Activated naive CD4-positive, alpha-beta T cell treated with anti-CD3 and anti-CD28 coated beads, Interleukin-2, amount 50 U/mL, for 72 hours (primary cell): ENCODE measurements at regions not wholly inside any gene's neighbourhood (a gene's known extent, or its start where the extent isn't known, plus 50 kb on each side); places are given as distances from the start of the nearest gene placed in this dataset.

Experiments
- ATAC-seq, 2 donors: fragments of 150-1000 bp; cut with Tn5 transposase; 2 replicates each; pipeline ENCODE4 v1.10.0; 2021; ENCODE audit warnings: mild to moderate bottlenecking in 2 of 2, moderate library complexity in 2 of 2
- DNase-seq, 2 donors: peaks; one replicate each; pipeline ENCODE4 v3.0.0; 2021 to 2022; ENCODE audit warnings: low spot score in 2 of 2
- H3K27ac Mint-ChIP-seq, 2 donors: one replicate each; pipeline ENCODE4 v1.8.0; 2022; ENCODE audit warnings: mild to moderate bottlenecking in 2 of 2, mixed read lengths in 2 of 2
- H3K36me3 Mint-ChIP-seq, 2 donors: one replicate each; pipeline ENCODE4 v1.8.0; 2022; ENCODE audit warnings: mixed read lengths in 2 of 2
- H3K9me3 Mint-ChIP-seq, 2 donors: one replicate each; pipeline ENCODE4 v1.8.0; 2022; ENCODE audit warnings: mixed read lengths in 2 of 2

DNA sequence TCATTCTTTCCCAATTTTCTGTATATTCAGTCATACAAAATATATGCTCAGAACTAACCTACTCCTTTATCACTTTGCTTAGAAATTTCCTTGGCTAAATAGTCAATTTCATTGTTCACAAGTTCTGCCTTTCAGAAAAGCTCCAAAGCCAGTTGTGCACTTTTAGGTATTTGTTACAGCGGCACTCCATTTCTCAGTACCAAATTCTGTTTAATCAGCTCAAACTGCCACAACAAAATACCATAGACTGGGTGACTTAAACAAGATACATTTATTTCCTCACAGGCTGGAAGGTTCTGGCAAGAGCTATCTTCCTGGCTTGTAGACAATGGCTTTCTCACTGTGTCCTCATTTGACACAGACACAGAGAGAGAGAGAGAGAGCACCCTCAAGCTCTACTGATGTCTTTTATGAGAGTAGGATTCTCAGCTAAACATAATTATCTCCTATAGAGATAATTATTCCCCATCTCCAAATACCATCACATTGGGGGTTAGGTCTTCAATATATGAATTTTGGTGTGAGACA lies 188.8 kb upstream of the FSTL5 start:
- H3K27ac Mint-ChIP-seq: no peak overlapping the region
- DNase-seq (no peak), ATAC-seq (no peak)
- H3K36me3 Mint-ChIP-seq: no peaks in the 10 kb centered on the region
- H3K9me3 Mint-ChIP-seq: peaks cover 3 to 4% of the 10 kb centered on the region in 2 donors

DNA sequence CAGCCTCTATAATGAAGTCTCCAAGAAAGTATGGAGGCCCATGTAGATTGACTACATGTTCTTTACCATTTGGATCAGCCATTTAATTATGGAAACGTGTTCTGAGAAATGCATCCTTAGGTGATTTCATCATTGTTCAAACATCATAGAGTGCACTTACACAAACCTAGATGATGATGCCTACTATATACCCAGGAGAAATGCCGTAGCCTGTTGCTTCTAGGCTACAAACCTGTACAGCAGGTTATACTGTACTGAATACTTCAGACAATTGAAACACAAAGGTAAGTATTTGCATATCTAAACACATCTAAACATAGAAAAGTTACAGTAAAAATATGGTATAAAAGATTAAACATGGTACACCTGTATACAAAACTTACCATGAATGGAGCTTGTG lies 186.5 kb upstream of the FSTL5 start:
- DNase-seq (no peak), ATAC-seq (no peak)
- peaks cover 0 to 8% of the 10 kb centered on the region in 2 donors for H3K9me3 Mint-ChIP-seq
- no peak overlapping the region for H3K27ac Mint-ChIP-seq
- H3K36me3 Mint-ChIP-seq: no peaks in the 10 kb centered on the region

DNA sequence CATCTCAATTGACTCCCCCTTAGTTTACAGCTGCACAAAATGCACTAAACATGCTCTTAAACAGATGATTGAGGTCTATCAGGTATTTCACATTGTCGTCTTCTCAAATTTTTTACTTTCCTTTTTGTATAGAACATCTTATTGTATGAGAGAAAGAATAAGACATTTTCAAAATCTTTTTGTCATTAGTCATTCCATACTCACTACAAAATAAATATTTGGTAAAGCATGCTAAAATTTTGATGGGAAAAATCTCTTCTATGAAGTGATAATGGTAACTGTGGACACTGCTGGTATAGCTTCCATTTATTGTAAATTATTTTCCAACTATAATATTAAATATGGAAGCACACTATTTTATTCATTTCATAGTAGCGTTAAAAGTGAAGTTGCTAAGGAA lies 185.6 kb upstream of the FSTL5 start:
- ATAC-seq: no peak
- no peaks in the 10 kb centered on the region for H3K36me3 Mint-ChIP-seq
- peaks cover 0 to 8% of the 10 kb centered on the region in 2 donors for H3K9me3 Mint-ChIP-seq
- no peak for DNase-seq
- no peak overlapping the region for H3K27ac Mint-ChIP-seq

DNA sequence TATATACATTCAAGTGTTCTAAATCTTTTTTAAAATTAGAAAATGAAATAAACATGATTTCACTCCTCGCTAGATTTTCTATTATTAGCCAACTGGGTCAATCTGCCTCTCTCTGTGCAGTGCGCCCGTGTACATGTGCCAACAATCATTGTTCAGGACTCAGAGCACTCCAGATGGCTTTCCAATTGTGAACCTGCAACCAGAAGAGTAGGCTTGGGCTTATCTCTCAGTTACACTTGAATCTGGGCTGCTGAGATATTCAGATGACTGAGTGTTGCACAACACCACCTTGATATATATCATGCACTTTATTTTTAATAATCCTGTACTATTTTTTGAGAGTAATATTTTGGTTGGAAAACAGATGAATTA lies 184.0 kb upstream of the FSTL5 start:
- peaks cover 7 to 15% of the 10 kb centered on the region in 2 donors for H3K9me3 Mint-ChIP-seq
- H3K36me3 Mint-ChIP-seq: no peaks in the 10 kb centered on the region
- no peak for ATAC-seq
- H3K27ac Mint-ChIP-seq: no peak overlapping the region
- no peak for DNase-seq

DNA sequence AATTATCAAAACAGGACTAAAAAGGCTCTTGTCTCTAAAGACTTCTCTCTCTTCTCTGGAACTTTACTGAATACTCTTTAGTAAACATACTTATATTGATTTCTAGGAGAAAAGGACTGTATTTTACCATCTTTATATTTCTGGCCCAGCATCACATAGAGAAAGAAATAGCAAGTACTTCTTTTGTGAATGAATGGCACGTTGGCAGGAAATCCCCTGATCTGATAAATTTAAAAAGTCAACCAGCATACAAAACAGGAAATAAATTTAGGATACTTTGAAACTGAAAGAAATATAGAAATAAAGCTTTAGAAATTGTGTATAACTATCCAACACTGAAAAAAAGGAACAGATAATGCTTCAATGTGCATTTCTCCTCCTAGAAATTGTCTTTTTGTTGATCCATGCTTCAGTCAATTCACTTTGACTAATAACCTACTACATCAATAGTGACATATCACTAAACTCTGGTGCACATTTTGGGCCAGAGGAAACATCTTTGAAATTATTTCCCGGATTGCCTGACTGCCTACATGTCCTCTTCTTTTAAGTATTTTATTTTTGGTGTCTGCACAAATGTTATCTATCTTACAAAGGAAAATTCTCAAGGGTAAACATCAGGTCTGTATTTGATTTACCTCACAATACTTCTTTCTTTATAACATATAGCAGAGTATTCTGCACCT lies 183.5 kb upstream of the FSTL5 start:
- Mint-ChIP-seq H3K27ac (no peak overlapping the region), H3K9me3 (peaks cover 8 to 18% of the 10 kb centered on the region in 2 donors), H3K36me3 (no peaks in the 10 kb centered on the region)
- ATAC-seq: no peak
- no peak for DNase-seq

DNA sequence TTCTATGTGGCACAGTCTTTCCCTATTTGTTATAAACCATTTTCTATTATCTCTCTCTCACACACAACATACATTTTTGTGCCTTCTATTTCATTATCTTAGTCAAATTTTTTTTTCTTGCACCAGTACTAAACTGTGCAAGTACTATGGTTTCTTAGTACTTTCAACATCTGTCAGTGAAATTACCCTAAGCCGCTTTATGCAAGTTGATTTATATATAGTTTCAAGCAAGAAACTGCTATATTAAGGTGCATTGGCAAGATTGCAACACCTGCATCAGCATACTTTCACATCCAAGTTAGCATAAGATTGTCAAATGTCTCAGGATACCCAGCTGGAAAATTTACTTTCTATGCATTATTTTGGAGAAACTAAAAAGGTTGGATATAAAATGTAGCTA lies 180.2 kb upstream of the FSTL5 start:
- DNase-seq (no peak), ATAC-seq (no peak)
- Mint-ChIP-seq H3K27ac (no peak overlapping the region), H3K9me3 (peaks cover 8 to 13% of the 10 kb centered on the region in 2 donors), H3K36me3 (no peaks in the 10 kb centered on the region)

DNA sequence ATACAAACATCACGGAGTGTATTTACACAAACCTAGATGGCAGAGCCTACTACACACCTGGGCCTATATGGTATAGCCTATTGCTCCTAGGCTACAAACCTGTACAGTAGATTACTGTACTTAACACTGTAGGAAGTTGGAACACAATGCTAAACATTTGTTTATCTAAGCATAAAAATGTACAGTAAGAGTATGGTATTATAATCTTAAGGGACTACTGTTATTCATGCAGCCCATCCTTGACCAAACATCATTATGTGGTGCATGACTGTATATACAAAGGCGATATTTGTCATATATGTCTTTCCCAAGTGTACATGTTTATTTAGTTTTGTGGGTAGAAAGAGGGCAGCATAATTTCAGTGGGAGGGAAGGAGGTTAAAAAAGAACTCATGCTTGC lies 177.7 kb upstream of the FSTL5 start:
- H3K9me3 Mint-ChIP-seq: peaks cover 8 to 13% of the 10 kb centered on the region in 2 donors
- no peak for ATAC-seq
- H3K27ac Mint-ChIP-seq: no peak overlapping the region
- H3K36me3 Mint-ChIP-seq: no peaks in the 10 kb centered on the region
- no peak for DNase-seq

DNA sequence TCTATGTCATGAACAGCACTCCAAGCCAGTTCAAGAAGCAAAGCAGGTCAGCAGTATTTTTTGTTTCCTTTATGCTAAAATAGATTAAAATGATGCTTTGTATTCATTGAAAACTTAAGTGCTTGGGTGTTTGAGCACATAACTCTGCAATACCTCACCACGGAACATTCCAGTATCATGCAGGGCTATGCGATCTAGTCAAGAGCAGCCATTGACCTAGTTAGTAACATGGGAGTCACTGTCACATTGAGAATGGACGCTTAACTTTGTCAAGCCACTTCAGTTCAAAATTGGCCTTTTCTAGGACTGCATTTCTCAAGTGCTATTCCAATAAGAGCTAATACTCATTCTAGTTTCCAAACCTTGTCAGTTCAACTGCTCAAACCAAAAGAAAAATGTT lies 160.1 kb upstream of the FSTL5 start:
- DNase-seq: no peak
- Mint-ChIP-seq H3K36me3 (no peaks in the 10 kb centered on the region), H3K9me3 (no peaks in the 10 kb centered on the region)

DNA sequence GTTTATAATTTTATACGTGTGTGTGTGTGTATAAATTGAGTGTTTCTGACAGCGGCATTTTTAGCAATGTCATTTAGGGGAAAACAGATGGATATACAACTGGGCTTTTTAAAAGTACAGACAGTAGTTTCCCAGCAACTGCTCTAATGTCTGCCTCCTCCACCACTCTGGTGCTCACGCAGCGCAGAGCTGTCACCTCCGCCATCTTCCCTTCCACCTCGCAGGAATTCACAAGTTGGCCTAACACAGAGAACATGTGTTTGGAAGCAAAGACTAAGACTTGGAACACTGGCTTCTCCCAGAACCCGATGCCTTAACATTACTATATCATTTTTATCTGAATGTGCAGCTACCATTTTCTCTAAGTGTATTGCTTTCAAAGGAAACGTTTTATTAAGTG lies 158.3 kb upstream of the FSTL5 start:
- DNase-seq (no peak), ATAC-seq (no peak)
- Mint-ChIP-seq H3K27ac (no peak overlapping the region), H3K9me3 (peaks cover 2 to 5% of the 10 kb centered on the region in 2 donors), H3K36me3 (no peaks in the 10 kb centered on the region)

More for the DNA sequence above, 160.1 kb upstream of the FSTL5 start:
- no peak for ATAC-seq
- no peak overlapping the region for H3K27ac Mint-ChIP-seq

DNA sequence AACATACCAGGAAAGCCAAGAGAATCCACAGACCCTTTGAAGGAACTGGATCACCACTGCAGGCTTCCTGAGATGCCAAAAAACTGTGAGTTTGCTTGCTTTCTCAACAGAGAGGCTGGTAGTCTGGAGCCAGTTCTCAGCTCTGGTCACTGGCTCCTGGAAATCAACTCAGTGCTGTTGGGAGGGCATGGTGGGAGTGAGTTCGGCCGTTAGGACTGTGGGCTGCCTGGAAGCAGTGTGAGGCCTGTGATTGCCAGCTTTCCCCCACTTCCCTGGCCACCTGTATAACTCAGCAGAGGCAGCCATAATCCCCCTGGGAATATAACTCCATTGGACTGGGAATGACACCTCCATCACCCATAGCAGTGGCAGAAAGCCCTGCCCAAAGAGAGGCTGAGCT lies 122.0 kb upstream of the FSTL5 start:
- no peak for DNase-seq
- peaks cover 15 to 26% of the 10 kb centered on the region in 2 donors for H3K9me3 Mint-ChIP-seq
- ATAC-seq: no peak
- H3K36me3 Mint-ChIP-seq: no peaks in the 10 kb centered on the region
- no peak overlapping the region for H3K27ac Mint-ChIP-seq

DNA sequence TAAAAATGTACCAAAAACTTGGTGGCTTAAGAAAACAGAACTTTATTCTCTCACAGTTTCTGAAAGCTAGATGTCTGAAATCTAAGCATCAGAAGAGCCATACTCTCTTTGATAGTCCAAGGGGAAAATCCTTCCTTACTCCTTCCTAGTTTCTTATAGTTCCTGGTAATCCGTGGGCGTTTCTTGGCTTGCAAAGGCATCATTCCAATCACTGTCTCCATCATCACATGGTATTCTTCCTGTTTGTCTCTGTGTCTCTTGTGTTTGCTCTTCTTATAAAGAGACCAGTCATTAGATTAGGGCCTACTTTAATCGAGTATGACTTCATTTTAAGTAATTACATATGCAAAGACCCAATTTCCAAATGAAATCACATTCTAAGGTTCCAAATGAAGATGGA lies 118.9 kb upstream of the FSTL5 start:
- no peak overlapping the region for H3K27ac Mint-ChIP-seq
- no peaks in the 10 kb centered on the region for H3K36me3 Mint-ChIP-seq
- DNase-seq: no peak

DNA sequence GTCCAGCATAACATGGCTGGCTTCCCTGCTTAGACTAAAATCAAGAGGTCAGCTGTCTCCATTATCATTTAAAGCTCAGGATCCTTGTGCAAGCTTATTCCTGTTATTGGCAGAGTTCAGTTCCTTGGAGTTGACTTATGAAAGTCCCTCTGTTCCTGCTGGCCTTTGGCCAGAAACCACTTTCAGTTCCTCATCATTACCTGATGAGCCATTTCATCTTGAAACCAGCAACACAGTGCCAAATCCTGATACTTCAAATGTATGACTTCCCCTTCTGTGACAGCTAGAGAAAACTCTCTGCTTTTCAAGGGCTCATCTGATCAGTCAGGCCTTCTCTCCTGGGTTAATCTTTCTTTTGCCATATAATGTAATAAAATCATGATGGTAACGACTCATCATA lies 110.6 kb upstream of the FSTL5 start:
- no peak overlapping the region for H3K27ac Mint-ChIP-seq
- ATAC-seq (no peak), DNase-seq (no peak)
- no peaks in the 10 kb centered on the region for H3K36me3 Mint-ChIP-seq
- peaks cover 9% of the 10 kb centered on the region in 2 donors for H3K9me3 Mint-ChIP-seq

More for the DNA sequence above, 118.9 kb upstream of the FSTL5 start:
- peaks cover 8 to 17% of the 10 kb centered on the region in 2 donors for H3K9me3 Mint-ChIP-seq
- ATAC-seq: no peak

DNA sequence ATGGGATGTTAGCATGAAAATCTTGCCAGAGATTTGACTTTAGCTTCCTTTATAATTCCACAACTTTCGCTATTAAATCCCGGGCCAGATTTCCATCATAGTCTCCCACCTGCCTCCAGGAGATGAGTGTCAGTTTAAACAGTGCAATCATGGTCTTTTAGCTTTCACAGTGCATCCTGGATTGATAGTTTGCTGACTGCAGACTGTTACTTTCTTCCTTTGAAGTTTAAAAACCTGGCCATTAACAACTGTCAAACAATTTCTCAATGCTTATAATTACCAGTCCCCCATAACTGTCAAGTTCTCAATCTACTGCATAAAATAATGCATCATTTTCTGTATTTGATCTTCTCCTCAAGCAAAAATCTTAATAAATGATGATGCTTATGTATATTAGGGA lies 108.4 kb upstream of the FSTL5 start:
- DNase-seq (no peak), ATAC-seq (no peak)
- Mint-ChIP-seq H3K9me3 (peaks cover 9% of the 10 kb centered on the region in 2 donors), H3K36me3 (no peaks in the 10 kb centered on the region), H3K27ac (no peak overlapping the region)

DNA sequence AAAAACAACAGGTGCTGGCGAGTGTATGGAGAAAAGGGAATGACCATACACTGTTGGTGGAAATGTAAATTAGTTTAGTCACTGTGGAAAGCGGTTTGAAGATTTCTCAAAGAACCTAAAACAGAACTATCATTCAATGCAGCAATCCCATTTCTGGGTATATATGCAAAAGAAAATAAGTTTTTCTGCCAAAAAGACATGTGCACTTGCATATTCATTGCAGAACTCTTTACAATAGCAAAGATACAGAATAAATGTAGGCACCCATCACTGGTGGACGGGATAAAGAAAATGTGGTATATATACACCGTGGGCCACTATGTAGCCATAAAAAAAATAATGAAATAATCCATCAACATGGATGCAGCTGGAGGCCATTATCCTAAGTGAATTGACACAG lies 105.1 kb upstream of the FSTL5 start:
- Mint-ChIP-seq H3K9me3 (peaks cover 18 to 19% of the 10 kb centered on the region in 2 donors), H3K36me3 (peaks cover 0 to 6% of the 10 kb centered on the region in 2 donors)
- no peak for ATAC-seq

DNA sequence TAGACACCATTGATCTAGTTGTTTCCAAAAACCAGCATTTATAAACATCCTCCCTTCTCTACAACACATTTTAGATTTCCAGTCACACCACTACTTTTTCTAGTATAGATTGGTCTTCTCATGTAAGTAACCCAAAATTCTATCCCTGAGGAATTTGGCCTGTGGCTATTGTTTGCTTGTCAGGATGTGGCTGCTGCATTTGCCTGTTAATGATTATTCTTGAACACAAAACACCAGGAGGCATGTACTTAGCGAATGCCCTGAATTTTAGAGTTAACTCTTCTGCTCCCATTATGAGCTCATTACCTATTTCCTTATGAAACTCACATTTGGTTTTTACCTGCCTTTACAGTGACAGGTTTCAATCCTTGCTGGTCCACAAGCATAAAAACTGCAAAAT lies 102.0 kb upstream of the FSTL5 start:
- DNase-seq (no peak), ATAC-seq (no peak)
- Mint-ChIP-seq H3K36me3 (peaks cover 0 to 16% of the 10 kb centered on the region in 2 donors), H3K27ac (no peak overlapping the region), H3K9me3 (peaks cover 20 to 33% of the 10 kb centered on the region in 2 donors)

More for the DNA sequence above, 105.1 kb upstream of the FSTL5 start:
- H3K27ac Mint-ChIP-seq: no peak overlapping the region
- DNase-seq: no peak

DNA sequence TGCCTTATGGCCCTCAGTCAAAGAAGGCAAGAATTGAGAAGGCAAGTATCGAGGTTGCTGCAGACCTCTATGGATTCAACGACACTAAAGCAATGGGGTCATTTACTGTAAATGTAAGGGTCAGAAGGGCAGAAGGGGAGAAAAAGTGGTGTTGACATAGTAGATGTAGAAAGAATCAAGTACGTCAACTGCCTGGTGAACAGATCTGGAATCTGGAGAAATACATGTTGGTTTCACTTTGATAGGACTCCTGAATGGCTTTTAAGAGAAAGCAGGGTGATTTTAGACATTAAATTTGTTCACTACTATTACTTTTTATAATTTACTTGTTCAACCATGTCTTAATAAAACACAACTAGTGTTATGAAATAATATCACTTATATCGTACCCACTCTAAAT lies 81.3 kb upstream of the FSTL5 start:
- Mint-ChIP-seq H3K36me3 (no peaks in the 10 kb centered on the region), H3K9me3 (peaks cover 0 to 4% of the 10 kb centered on the region in 2 donors), H3K27ac (no peak overlapping the region)
- DNase-seq (no peak), ATAC-seq (no peak)

DNA sequence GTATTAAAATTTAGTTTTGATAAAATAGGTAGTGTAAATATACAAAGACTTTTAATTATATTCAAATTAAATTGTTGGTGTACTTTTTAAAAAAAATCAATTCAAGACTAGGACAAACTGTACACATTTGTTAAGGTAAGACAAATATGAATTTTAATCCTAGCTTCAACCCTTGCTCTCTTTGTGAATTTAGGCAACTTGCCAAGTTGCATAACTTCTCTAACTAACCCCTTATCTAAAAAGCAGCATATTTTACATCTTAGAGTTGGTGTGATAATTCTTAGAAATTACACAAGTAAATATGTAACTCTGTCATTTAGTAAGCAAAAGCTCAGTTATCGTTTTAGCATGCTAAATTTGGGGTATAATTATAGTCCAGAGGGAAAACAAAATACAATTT lies 78.1 kb upstream of the FSTL5 start:
- H3K9me3 Mint-ChIP-seq: no peaks in the 10 kb centered on the region
- no peak for DNase-seq
- no peaks in the 10 kb centered on the region for H3K36me3 Mint-ChIP-seq
- H3K27ac Mint-ChIP-seq: no peak overlapping the region
- no peak for ATAC-seq

DNA sequence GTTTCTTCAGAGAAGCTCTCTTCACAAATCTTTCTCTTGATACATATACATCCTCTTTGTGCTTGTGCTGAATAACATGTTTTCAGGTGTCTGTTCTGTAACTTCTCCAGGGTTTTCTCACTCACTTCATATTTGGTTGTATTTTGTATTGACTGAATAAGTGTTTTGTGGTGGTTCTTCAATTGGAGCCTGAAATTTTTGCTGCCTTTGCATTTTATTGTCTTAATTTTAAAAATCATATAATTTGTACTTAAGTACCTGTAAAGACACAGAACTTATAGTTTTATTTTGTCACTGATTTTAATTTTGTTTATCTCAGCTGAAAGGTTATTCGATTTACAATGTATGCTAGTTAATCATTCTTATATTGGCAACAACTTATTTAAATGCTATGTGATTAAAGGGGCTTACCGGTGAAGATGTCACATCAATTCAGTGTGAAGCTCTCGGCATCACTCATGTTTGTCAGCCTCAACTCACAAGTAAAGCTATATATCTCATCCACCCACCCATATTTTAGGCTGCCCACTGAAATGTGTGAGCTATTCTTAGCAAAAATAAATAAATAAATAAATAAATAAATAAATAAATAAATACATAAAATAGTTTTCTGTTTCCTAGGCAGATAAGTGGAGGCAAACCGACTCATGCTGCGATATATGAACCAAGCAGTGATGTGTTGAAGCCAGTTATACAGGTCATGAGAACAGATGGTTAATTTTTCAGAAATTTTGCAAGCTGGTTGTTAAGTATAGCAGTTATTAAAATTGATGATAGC lies 76.4 kb upstream of the FSTL5 start:
- DNase-seq (no peak), ATAC-seq (no peak)
- Mint-ChIP-seq H3K36me3 (no peaks in the 10 kb centered on the region), H3K27ac (no peak overlapping the region), H3K9me3 (peaks cover 0 to under 1% of the 10 kb centered on the region in 2 donors)
